ENCODE measurements at regions not wholly inside any gene's neighbourhood (a gene's known extent, or its start where the extent isn't known, plus 50 kb on each side); places are given as distances from the start of the nearest gene placed in this dataset.
"Not testable (repeated sequence)": the region's sequence is repeated elsewhere in the genome, so short reads cannot be mapped to it uniquely, and the experiment has no call there.

DNA sequence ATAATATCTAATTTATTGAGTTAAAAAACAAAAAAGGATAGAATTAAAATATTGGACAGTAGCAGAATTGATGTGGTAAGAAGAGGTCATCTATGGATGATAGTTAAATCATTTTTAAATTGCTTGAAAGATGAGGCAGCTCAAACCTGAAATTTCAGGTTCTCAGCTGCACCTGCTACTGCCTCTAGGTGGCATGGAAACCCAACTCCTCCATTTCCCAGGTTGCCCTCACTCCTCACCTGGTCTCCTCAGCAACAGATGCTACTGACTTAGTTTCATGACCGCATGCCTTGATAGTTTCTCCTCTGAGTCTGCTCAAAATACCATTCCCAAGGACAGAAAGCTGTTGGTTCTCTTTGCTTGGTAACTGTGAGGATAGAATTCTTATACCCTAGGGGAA, 148.1 kb downstream of the ABHD5 start:
- DNase-seq: no peak

DNA sequence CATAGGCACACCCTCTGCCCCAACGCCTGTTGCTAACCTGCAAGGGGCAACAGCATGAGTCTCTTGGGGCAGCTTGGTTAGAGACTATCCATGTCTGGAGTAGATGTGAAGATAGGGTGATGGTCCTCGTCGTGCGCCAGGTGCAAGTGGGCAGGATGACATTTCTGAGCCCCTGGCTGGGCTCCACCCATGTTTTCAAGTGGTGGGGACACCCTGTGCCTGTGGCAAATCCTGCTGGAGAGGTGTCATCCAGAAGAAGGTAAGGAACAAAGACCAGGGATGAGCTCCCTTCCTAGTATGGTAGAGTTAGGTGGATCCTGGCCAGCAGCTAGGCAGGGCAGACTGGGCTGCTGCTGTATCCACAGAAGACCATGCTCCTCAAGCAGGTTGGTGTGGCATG, 152.6 kb downstream of the ABHD5 start:
- DNase-seq: no peak

DNA sequence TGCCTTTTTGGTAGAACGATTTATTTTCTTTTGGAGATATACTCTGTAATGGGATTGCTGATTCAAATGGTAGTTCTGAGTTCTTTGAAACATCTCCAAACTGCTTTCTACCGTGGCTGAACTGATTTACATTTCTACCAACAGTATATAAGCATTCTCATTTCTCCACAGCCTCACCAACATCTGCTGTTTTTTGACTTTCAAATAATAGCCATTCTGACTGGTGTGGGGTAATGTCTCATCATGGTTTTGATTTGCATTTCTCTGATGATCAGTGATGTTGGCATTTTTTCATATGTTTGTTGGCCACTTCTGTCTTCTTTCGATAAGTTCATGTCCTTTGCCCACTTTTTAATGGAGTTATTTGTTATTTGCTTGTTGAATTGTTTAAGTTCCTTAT, 154.0 kb downstream of the ABHD5 start:
- DNase-seq: no peak

DNA sequence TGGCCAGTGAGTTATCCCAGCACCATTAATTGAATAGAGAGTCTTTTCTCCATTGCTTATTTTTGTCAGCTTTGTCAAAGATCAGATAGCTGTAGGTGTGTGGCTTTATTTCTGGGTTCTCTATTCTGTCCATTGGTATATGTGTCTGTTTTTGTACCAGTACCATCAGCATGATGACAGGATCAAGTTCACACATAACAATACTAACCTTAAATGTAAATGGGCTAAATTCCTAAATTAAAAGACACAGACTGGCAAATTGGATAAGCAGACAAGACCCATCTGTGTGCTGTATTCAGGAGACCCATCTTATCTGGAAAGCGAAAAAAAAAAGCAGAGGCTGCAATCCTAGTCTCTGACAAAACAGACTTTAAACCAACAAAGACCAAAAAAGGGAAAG, 154.8 kb downstream of the ABHD5 start:
- not testable (repeated sequence) for DNase-seq

DNA sequence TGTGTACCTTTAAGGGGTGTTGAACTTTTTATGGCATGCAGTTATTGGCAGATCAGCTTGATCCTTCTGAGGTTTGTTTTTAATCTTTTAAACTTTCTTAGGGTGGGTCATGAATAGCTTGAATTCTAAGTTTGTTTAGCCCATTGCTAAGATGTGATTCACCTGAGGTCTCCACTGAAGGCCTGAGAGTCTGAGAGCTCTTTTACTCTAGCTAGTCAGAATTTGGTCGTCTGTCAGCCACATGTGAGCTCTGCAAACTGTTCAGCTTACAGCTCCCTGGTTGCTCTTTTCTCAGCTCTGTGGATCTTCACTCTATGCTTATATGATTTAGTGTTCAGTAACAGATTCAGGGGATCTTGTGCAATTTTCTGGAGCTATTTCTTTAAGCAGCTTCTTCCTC, 161.3 kb downstream of the ABHD5 start:
- no peak for DNase-seq

DNA sequence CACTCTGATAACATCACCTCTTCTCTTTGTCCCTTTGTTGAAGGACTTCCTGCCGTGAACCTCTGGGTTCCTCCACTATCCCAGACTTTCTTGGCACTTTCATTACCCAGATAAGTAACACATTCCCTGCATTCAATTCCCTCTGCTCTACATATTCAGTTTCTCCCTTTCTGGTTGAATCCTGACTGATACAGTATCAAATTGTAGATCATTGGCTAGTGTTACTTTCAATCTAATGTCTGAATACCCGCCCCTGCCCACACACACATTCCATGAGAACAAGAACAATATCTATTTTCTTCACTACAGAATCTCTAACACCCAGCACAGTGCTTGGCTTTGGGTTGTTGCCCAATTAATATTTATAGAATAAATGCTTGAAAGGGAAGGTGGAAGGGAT, 163.5 kb downstream of the ABHD5 start:
- no peak for DNase-seq

DNA sequence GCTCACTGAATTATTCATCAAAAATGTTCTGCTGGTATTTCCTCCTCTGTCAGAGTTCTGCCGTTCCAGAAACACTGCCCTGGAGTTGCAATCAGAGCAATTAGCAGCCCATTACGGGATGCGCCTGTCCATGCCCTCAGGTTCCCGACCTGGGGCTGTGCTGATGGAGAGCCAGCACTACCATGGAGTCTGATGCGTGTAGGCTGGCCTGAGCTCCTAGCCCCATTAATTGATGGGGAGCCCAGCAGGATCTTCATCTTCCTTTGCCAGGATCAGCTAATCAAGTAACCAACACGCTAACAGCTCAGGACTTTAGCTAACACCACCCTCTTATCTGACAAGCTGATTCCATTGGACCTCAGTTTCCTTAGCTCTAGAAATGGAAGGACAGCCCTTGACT, 164.2 kb downstream of the ABHD5 start:
- no peak for DNase-seq

DNA sequence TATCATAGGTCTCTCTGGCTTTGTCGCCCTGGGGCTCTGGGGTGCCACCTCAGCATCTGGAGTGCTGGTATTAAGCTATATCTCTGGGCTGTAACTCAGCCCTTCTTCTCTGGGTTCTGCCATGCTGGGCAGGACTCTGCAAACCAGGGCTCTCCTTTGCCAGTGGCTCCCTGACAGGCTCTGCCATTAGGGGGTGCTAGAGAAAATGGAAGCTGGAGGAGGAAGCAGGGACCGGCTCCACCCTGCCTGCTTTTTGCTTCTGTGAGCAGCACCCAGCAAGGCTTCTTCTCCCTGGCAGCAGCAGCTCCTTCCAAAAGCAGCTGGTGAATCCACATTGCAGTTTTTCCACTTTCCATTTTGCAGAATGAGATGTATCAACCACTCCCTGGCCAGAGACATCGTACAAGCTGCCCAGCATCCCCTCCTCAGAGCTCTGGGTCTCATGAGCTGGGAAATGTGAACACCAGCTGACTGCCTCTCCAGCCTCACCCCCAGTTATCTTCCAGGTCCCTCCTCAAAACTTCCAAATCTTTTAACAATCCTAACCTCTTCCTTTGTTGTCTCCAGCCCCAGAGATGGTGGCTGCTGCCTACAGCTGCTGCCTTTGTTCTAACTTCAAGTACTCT, 165.0 kb downstream of the ABHD5 start:
- peak; percentile 50 to 60 for DNase-seq

DNA sequence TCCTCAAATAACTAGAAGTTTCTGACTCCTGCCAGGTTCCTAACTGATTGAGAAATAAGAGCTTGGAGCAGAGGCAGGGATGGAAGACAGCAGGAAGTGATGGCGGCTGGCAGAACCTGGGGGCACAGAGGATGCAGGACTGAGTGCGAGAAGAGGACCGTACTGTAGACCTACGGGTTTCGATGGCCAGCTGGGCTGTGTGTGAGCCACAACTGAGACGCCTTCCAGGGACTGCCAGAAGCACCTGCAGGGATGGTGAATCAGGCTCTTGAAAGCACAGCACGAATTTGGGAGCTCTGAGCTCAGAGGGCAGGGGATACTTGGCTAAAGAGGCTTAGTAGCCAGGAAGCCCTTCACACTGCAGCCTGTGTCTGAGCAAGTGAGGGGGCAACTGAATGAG, 165.6 kb downstream of the ABHD5 start:
- no peak for DNase-seq

DNA sequence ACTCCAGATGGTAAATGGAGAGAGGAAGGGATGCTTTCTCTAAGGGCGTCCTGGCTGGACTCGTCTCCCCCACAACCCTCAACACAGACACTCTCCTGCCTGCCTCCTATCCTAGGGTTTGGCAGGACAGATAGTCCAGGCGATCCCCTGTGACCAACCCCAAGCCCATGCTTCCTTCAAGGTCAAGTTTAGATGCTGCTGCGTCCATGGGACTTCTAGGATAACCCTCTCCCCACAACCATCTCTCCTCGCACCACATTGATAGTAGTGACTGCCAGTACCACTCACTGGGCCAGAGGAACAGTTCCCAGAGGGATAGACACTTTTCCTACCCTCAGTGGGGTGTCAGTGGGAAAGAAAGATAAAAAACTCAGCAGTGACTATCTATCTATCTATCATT, 166.0 kb downstream of the ABHD5 start:
- DNase-seq: no peak

DNA sequence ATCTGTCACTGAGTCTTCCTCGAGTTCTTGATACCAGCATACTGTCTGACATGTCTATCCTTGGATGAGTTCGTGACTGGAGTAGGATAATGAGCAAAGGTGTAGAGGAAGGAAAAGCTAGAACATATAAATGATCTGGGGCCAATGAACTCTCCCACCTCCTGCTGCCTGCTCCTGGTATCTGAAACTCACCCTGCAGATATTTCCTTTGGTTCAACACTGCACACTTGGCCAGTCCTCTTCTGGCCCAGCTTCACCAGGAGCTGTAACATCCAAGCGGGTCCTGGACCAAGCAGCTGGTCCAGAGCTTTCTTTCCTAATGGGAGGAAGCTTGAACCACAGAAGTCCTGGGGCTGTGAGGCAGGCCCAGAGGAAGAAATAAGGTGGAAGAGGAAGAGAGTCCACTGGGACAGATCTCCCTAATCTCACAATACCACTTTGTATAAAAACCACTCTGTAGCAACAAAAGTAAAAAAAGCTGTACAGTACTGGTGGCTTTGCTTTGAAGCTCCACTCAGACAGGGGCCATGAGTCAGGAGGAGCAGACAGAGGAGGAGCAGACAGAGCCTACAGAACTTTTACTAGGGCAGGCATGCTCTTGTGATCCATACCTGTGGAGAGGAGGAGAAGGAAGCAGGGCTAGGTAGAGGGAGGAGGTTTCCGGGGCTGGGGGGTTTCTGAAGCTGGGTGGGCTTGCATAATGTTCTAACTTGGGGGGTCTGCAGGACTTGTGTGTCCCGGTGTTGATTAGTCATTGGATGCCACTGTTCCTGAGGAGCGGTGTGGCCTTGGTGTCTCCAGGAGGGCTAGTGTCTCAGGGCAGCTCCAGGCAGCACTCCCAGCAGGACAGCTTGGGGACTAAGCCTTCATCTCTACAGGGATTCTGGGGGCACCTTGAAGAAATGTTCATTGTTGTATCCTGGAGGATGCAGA, 166.9 kb downstream of the ABHD5 start:
- no peak for DNase-seq

DNA sequence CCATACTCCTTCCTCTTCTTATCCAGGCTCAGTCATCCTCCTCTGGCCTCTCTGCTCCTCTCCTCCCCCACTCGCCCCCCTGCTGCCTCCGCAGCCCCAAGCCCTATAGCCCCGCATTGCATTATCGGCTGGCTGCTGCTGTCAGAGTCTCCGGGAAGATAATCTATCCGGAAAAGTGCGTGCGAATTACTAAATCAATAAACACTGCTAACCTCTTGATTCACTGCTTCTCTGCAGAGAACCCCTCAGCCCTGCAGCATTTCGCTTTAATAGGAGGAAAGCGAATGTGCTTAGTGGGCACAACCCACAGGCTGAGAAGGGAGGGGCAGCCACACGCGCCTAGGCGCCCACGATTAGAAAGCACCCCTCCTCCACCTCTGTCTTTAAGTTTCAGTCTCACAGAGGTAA, 167.6 kb downstream of the ABHD5 start:
- DNase-seq: no peak

DNA sequence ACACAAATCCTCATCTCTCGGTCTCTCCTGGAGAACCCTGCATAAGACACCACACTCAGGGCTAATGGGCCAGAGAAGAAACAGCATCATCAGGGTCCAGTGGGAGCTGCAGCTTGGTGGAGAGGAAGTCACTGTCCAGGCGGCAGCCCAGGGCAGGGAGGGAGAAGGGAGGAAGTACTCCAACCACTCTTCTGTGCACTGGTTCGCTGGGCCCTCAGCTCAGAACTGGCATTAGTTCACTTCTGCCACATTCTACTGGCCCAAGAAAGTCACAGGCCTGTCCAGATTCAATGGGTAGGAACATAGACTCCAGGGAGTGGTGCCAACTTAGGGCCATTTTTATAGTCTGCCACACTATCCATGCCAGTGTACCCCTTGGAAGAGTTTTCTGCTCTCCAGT, 169.0 kb downstream of the ABHD5 start:
- no peak for DNase-seq

DNA sequence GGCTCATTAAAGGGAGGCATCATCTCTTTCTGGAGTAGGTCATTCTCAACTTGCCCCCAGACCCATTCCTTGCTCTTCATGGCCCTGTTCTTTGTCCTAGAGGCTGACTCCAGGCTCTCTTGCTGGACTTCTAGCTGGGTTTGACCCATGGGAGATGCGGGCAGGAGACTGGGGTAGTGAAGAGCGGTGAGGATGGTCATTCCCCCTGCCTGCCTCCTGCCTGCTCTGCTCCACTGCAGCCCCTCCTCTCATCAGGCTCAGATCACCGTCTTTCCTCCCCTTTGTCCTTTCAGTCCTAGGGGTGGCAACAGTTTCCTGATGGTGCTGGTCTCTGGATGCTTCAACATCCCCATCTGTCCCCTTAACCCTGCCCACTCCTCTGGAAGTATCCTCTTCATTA, 170.9 kb downstream of the ABHD5 start:
- no peak for DNase-seq

DNA sequence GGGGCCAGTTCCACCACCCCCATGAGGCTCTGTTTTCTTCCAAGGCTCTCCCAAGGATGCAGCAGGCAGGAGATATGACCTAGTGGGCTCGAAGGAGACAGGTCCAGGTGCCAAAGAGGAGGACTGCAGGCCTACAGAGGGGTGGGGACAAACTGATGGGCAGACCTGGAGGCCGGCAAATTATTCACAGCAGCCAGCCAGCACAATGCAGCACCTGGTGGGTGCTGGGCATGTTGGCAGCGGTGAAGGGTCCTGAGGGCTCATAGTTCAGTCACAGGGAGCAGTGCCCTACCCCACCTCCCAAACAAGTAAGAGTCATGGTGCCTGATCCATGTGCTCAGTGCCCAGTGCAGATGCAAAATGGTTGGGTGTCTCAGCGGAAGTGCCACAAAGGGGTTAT, 171.7 kb downstream of the ABHD5 start:
- no peak for DNase-seq

DNA sequence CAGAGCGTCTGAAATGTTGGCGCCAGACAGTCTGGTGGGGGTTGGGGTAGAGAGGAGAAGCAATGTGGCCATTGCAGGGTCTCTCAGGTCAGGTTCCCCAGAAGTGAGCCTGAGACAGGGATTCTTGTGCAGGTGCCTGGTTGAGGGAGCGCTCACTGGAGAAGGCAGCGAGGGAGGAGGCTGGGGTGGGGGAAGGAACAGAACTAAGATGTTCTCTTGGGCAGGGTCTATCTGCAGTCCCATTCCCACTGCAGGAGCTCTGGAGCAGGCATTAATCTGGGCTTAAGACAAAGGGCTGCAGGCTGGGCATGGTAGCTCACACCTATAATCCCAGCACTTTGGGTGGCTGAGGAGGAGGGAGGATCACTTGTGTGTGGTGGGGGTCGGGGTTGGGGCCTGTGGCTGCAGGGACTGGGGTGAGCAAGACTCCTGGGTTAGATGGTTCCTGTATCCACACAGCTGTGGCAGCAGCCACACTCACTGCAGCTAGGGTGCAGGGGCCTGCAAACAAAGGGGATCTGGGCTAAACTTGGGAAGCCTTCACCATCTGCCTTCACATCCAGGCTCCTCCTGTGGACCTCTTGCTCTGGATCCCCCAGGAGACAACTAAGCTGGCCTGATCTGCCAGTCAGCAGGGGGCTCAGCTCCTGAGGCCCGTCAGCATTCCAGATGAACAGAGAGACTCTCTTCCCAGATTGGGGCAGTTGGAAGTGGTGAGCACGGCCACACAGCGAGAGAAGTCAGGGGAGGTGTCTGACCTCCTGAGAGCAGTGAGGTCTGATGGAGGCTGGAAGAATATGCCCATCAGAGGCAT, 172.5 kb downstream of the ABHD5 start:
- DNase-seq: no peak

DNA sequence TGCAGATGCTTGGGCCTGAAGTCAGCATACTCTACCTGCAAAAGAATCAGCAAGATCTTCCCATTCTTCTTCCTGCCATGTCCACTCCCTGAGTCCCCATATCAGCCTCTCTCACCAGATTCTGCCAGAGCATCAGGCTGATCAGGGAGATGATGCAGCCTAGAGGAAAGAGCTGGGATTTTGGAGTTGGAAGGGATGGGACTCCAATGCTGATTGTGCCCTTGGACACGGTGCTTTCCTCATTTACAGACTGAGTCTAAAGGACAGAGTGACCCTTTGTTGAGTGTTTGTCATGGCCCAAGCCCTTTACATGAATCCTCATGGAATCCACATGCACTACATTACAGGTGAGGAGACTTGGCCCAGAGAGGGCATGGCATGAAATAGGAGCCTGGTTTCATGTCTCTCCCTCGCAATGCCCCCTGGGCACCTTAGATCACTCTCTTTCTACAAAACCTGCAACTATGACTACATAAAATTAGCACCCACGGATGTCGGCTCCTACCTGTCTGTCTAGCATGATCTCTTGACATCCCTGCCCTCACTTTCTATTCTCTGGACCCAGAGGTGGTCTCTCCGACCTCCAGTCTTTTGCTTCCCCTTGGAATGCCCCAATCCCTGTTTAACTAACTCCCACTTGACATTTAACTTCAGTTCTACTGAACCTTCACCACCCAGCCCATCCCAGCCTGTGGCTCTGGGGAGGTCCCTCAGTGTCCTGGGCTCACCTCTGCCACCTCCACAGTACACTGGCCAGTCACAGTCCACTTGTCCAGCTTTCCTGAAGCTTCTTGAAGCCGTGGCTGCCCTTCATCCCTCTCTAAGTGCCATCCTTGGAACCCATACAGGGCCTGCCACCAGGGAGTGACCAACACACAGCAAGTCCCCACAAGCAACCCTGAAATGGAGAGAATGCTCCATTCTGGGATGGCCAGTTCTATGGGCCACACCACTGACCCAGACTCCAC, 173.5 kb downstream of the ABHD5 start:
- no peak for DNase-seq

DNA sequence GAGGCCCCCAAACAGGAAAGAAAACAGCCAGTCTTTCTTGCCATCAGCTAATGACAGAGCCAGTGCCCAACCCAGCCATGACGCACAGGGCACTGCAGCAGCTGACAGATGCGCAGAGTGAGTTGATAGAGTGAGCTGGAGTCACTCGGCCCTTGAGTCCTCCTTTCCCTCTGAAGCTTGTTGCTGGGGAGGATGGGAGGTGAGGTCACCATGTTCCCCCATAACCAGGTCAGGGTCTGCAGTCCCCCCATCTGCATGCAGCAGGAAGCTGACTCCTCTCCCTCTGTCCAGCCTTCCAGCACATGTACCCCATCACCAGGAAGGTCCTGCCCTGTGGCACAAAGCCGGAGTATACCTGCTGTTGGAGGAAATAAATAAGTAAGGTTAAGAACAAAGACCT, 174.6 kb downstream of the ABHD5 start:
- no peak for DNase-seq

DNA sequence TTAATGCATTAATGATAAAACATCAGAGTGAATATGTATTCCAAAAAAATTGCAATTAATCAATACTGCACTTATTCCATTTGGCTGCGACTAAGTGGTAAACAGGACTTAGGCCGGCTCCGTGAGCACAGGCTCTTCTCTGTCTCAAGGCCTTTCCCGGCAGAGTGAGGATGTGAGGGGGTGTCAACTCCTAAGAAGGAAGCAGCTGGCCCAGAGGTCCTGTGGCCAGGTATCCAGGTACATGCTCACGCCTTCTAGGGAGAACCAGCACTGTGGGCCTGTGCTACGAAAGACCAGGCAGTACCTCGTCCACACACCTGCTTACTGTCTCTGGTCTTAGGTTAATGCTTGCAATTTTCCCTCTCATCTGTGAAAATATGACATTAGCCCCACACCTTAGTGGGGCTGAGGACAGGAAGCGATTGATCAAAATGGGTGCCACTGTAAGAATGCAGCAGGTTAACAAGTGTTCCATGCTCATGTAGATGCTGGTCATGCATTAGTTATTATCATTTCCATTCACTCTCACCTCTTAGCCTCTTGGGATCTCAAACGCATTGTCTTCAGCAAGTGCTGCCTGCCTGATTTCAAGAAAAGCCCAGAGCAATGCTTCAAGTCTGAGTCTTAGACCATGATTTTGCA, 175.3 kb downstream of the ABHD5 start:
- no peak for DNase-seq

DNA sequence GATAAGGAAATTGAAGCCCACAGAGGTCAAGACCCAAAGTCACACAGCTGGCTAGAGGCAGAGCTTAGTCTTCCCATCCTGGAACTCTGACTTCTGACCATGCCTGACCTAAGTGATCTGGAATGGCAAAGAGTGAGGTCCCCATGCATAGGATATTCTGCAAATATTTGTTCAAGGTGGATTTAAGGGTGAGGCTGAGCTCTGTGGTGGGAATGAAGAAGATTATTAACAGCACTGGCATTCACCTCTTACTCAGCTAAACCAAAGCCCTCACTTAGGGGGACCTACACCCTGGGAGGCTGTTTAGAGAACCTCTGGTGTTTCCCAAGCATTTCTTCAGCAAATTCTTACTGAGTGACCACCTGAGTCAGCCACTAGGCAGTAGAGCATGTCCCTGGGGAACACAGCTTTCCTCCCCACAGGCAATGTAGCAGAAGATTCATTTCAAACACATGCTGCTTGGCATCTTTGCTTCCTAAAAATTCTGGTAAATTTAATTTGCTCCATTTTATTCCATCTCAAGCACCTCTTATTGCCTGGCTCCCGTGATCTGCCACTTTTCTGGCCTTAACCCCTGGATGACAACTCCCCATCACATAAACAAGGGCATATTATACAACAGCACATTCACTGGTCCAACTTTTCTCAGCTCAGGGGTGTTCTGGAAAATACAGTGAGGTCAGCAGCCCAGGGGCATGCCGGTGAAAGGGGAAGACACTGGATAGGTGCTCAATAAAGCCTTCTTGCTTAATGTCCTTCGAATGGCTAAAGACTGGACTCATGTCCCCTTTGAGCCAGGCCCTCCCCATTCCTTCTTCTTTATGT, 176.0 kb downstream of the ABHD5 start:
- DNase-seq: no peak
